GM19468 (cell line): ENCODE measurements at regions not wholly inside any gene's neighbourhood (a gene's known extent, or its start where the extent isn't known, plus 50 kb on each side); places are given as distances from the start of the nearest gene placed in this dataset.

Source experiments
- ATAC-seq: cut with Tn5 transposase; IDR thresholded peaks from one replicate; pipeline ENCODE4 v1.9.1; 2021; ENCODE audit warnings: mild to moderate bottlenecking, moderate library complexity, moderate number of reproducible peaks; ENCODE audit not compliant: unreplicated experiment; ENCODE audit errors: extremely low read depth

DNA sequence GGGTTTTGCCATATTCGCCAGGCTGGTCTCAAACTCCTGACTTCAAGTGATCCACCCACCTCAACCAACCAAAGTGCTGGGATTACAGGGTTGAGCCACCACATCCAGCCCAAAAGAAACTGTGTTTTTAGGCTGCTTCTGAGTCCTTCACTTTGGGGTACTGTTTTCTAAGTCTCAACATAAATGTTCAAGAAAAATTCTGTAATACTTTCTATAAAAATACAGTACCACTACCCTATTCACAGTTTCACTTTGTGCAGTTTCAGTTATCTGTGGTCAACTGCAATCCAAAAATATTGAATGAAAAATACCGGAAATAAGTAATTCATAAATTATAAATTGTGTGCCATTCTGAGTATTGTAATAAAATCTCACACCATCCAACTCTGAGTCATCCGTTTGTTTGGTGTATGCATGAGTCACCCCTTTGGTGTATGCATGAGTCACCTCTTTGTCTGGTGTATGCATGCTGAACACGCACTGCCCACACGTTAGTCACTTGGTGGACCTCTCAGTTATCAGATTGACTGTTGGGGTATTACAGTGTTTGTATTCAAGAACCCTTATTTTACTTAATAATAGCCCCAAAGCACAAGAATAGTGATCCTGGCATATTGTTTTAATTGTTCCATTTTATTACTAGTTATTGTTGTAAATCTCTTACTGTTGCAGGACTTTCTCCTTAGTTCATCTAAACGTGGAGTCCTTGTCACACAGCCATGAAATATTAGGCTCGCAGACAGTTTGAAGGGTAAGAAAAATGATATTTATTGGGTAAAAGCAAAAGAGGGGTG, 190.2 kb downstream of the FSCB start:
- peak; percentile 39 for ATAC-seq

DNA sequence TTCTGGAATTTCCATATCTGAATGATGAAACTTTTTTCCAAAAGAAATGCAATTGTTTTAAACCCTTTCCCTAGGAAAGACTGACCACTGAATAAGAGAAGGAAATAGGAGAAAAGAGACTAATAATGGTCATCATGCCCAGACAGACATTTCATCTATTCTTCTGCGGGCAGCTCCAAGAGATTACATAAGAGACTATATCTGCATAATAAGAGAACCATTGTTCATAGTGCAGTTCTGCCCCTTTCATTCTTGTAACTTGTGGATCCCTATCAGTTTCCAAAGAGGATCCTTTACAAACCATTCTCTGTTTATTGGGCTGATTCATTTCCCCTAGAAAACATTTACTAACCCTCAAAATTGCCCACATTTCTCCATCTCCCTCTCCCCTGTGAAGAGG, 197.8 kb downstream of the FSCB start:
- ATAC-seq = no peak

DNA sequence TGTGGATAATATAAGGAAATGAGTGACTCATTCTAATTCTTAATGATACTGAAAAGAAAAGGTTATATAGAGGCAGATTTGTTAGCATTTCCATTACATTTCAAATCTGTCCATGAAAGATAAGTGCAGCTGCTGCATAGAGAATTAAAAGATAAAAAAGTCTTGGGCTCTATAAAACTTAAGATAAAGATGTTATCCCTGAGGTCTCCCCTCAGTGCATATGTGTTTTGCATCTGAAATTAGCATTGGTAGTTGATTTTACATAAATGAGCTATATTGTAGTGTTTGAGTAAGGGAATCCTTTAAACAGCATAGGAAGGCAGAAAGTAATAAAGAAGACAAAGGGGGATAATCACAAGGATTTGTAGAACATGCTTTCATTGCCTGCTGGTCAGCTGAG, 206.2 kb downstream of the FSCB start:
- no peak for ATAC-seq

DNA sequence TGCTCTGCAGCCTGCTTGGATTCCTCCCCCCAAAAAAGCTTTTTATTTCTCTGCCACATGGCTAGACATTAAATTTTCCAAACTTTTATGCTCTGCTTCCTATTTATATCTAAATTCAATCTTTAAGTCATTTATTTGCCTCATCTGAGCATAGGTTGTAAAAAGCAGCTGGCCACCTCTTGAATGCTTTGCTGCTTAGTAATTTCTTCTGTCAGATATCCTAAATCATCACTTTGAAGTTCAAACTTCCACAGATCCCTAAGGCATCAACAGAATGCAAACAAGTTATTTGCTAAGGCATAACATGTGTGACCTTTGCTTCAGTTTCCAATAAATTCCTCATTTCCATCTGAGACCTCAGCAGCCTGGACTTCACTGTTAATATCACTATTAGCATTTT, 209.6 kb downstream of the FSCB start:
- ATAC-seq = no peak

DNA sequence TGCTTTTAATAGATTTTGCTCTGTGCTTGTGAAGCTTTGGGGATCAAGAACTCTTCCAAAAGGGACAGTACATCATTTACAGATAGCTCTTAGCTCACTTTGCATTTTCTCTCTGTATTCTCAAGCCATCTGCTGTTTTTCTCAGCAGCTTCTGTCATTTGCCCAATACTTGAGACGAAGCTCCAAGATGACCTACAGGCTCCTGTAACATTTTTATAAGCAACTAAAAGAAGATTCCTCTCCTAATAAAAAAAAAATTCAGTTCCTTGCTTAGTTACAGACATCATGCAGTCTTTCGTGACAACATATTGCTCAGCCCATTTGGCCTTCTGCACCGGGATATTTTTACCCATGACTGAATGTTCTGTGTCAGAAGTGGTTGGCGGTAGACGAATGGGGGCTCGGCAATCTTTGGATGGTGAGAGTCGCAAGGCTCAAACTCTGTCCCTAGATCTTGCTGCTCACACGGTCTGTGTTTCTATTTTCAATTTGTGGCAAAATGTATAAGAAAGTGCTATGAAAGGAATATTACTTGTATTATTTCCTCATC, 215.6 kb downstream of the FSCB start:
- ATAC-seq = no peak

- no peak for ATAC-seq
Observed at GRCh38 chr14:44287858-44288257, 219.2 kb downstream of the FSCB start.

- no peak for ATAC-seq
Observed at GRCh38 chr14:44286201-44286600, 220.9 kb downstream of the FSCB start.

- no peak for ATAC-seq
Observed at GRCh38 chr14:44283836-44284235, 223.2 kb downstream of the FSCB start.

DNA sequence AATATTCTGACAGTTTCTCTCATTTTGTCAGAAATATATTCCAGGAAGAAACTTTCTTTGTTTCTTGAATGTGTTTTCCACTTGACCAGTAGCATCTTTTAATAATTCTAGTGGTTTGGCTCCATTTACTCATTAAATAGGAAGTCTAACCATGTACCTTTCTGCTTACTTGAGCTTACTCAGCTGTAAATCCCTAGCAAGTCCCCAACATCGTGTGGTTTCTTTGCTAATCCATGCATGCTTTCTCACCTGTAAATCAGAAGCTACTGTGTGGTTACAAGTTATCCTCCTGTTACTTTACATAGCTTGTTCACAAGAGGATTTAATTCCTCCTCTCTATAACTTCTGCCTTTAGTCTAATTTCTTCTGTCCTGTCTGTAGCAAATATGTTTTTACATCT, 227.7 kb downstream of the FSCB start:
- no peak for ATAC-seq

- ATAC-seq = no peak
Observed at GRCh38 chr14:44271637-44272036, 235.4 kb downstream of the FSCB start.

DNA sequence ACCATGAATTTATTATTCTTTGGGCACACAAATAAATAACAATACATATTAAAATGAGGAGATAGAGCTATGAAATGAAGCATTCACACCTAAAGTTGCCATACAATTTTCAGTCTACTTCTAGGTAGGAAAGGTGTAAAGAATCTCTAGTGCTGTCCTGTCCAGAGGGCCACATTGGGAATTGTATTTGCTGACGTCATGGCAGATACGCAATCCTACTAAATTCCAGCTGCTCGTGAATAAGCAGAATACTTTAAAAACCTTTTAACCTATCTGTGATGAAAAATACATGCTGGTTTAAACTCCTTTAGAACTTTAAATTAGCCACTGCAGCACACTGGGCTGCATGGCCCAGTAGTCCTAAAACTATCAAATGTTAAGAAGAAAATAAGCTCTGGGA, 236.1 kb downstream of the FSCB start:
- no peak for ATAC-seq

DNA sequence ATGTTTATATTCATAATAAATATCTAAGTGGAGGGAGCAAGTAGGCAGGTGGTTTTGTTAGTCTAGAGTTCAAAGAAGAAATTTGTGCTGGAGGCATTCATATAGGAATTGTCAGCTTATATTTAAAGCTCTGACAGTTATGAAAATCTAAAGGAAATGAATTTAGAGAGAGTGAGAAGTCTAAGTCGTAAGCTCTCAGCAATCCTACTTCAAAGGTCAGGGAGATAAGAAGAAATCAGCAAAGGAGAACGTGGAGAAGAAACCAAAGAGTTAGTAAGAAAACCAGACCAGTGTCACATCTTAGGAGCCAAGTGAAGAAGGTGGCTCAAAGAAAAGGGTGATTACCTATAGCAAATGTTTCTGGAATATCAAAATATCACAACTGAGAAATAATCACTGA, 241.8 kb downstream of the FSCB start:
- no peak for ATAC-seq

- ATAC-seq = no peak
Observed at GRCh38 chr14:44215660-44216059, 291.4 kb downstream of the FSCB start.

GRCh38 chr14:44211718-44212117, 295.4 kb downstream of the FSCB start:
- no peak for ATAC-seq

DNA sequence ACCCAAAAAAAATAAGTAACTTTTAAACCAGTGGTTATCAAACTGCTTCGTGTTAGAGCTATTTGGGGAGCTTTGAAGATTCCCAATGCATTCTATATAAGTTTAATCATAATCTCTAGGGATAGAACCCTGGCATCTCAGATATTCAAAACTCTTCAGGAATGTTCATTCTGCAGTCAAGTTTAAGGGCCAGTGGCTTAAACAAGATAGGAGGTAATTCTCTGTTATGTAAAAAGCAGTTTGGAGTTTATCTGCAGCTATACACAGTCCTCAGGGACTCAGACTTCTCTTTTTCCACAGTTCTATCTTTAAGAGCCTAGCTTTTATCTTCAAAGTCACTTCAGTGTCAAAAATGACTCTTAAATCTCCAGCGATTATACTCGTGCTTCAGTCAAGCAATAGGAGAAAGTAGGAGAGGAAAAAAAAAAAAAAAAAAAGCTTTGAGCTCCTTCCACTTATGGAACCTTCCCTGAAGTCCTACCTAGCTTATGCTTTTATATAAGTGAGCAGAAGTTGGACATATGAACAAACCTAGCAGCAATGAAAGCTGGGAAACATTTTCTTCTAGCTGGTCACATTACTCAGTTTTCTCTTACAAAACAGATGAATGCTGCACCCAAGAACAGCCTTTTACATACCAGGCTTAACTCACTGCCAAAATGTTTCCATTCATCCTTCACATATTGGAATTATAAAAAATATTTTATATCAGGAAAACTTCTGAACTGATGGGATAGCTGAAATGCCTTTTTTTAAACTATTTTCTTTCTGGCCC, 302.8 kb downstream of the FSCB start:
- no peak for ATAC-seq

- ATAC-seq = no peak
Observed at GRCh38 chr14:44180975-44181374, 326.1 kb downstream of the FSCB start.

DNA sequence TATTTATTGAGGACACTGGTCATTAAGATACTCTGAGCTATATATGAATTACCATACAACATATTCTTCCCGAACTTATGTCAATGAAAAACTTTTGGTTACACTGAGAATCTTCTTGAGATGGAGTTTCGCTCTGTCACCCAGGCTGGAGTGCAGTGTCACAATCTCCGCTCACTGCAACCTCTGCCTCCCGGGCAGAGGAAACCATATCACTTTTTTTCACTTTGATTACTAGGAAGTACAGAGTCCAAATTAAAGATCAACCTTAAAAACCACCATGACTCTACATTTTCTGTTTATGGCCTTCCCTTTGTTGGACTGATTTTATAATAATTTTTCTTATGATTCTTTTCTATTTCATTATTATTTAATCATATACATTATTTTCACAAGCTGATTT, 336.5 kb downstream of the FSCB start:
- no peak for ATAC-seq

DNA sequence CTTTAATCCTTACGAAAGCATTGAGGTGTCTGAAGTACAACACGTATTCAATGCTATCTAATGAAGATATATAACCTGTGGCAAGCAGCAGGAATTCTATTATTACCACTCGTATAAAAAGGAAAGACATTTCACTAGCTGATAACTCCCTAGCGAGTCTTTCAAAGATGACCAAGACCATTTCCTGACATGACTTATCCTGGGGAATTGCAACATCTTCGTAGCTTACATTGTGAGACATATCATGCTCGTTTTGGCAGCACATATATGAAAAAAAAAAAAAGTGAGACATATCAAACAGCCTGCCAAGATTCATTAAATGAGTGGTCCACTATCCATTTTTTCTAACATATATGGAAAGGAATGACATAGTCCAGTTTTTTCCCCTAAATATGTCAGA, 337.0 kb downstream of the FSCB start:
- ATAC-seq = no peak

DNA sequence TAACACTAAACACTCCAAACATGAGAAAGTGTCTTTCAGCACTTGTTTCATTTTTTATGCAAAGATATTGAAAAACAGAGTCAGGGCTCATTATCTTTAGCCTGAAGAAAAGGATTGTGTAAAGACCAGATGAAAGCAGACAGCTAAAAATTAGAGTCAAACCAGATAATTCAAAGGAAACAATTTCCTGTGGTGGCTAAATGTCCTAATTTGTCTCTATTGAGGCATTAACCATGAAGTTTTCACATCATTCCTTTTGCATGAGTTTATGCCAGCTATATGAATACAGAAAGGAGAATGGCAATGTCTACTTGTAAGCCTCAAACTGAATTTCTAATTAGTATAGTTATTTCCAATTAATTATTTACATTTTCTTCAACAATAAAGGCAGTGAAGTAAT, 338.5 kb downstream of the FSCB start:
- no peak for ATAC-seq

- ATAC-seq = no peak
Observed at GRCh38 chr14:44166611-44167010, 340.5 kb downstream of the FSCB start.

GRCh38 chr14:44165936-44166335, 341.1 kb downstream of the FSCB start:
- no peak for ATAC-seq
